AG09309 (cell line): ENCODE measurements at regions not wholly inside any gene's neighbourhood (a gene's known extent, or its start where the extent isn't known, plus 50 kb on each side); places are given as distances from the start of the nearest gene placed in this dataset.

Experiments
- DNase-seq: peaks from one replicate; pipeline ENCODE4 v3.0.0-alpha.2; 2010; ENCODE audit warnings: low read depth
- H3K4me3 ChIP-seq: 2 replicates; pipeline ENCODE4 v1.5.1; 2011; ENCODE audit warnings: mild to moderate bottlenecking, low read depth, low read length, moderate library complexity; ENCODE audit not compliant: control insufficient read depth
- CTCF ChIP-seq: IDR thresholded peaks from 2 replicates; pipeline ENCODE4 v1.5.1; 2011; ENCODE audit warnings: mild to moderate bottlenecking, low read depth, low read length, inconsistent platforms; ENCODE audit not compliant: insufficient read depth, control insufficient read depth; ENCODE audit errors: missing control alignments

- TF ChIP-seq CTCF, result no peak
- no peak for DNase-seq
- no peak overlapping the region for H3K4me3 ChIP-seq
Measured at GRCh38 chr22:22704156-22704946, 59.9 kb downstream of the GGTLC2 start.

- no peak for TF ChIP-seq CTCF
- H3K4me3 ChIP-seq, result no peak overlapping the region
- DNase-seq, result no peak
Measured at GRCh38 chr22:22705328-22706100, 61.1 kb downstream of the GGTLC2 start.

- no peak for DNase-seq
- no peak for TF ChIP-seq CTCF
- H3K4me3 ChIP-seq, result no peak overlapping the region
Measured at GRCh38 chr22:22706253-22706915, 62.0 kb downstream of the GGTLC2 start.

- no peak overlapping the region for H3K4me3 ChIP-seq
- DNase-seq, result no peak
- TF ChIP-seq CTCF, result peak; percentile 12
Measured at GRCh38 chr22:22709719-22710445, 65.5 kb downstream of the GGTLC2 start.

- DNase-seq, result no peak
- TF ChIP-seq CTCF, result peak; percentile 84
- H3K4me3 ChIP-seq, result no peak overlapping the region
Measured at GRCh38 chr22:22710719-22711531, 66.5 kb downstream of the GGTLC2 start.
